ENCODE measurements at regions not wholly inside any gene's neighbourhood (a gene's known extent, or its start where the extent isn't known, plus 50 kb on each side); places are given as distances from the start of the nearest gene placed in this dataset.

- TF ChIP-seq CTCF (IDR thresholded peaks at IDR 0.05) = no peak
- TF ChIP-seq RAD21 (conservative IDR thresholded peaks at IDR 0.05 in 1 of 2, IDR thresholded peaks at IDR 0.05 in 1 of 2) = no peak
- TF ChIP-seq CBX8 (IDR thresholded peaks at IDR 0.05) = no peak
- no peak for TF ChIP-seq CBX2 (IDR thresholded peaks at IDR 0.05; ENCODE audit: borderline replicate concordance, low read depth)
- no peak for TF ChIP-seq CEBPB (IDR thresholded peaks at IDR 0.05)
- TF ChIP-seq EP300 (IDR thresholded peaks at IDR 0.05) = no peak
- no peak for TF ChIP-seq SMC3 (IDR thresholded peaks at IDR 0.05)
- TF ChIP-seq EHMT2 (IDR thresholded peaks at IDR 0.05; ENCODE audit: low read depth) = no peak
- no peak for TF ChIP-seq JUNB (IDR thresholded peaks at IDR 0.05)
Observed at GRCh38 chr16:86672179-86672863, 94.0 kb downstream of the FOXL1 start.

Measured in A549 (cell line).